Tibial nerve (tissue), 4 donors: ENCODE measurements at regions not wholly inside any gene's neighbourhood (a gene's known extent, or its start where the extent isn't known, plus 50 kb on each side); places are given as distances from the start of the nearest gene placed in this dataset.
"Not testable (repeated sequence)": the region's sequence is repeated elsewhere in the genome, so short reads cannot be mapped to it uniquely, and the experiment has no call there.

Experiments used
- DNase-seq, 2 donors: peaks; one replicate each; pipeline ENCODE4 v3.0.0-alpha.2; 2019; ENCODE audit warnings: low spot score in 2 of 2
- H3K27ac ChIP-seq, 4 donors: fragments of 200-600 bp; sonication (generic) in 3 of 4; one replicate each; pipeline ENCODE4 v1.5.1; 2017 to 2019; ENCODE audit warnings: mild to moderate bottlenecking in 1 of 4
- H3K27me3 ChIP-seq, 2 donors: fragments of 200-600 bp; sonication (generic) in 1 of 2; one replicate each; pipeline versions ENCODE4 v1.5.1 to v1.6.0; 2017 to 2019
- H3K36me3 ChIP-seq, 3 donors: fragments of 200-600 bp; sonication (generic); one replicate each; pipeline ENCODE4 v1.5.1; 2018 to 2019
- H3K4me1 ChIP-seq, 4 donors: fragments of 200-600 bp; sonication (generic) in 3 of 4; one replicate each; pipeline ENCODE4 v1.5.1; 2017 to 2019
- H3K4me3 ChIP-seq, 4 donors: fragments of 200-600 bp; sonication (generic) in 3 of 4; one replicate each; pipeline ENCODE4 v1.5.1; 2017 to 2019; ENCODE audit warnings: mild to moderate bottlenecking in 1 of 4, moderate library complexity in 1 of 4
- H3K9me3 ChIP-seq, 4 donors: fragments of 200-600 bp; sonication (generic) in 3 of 4; one replicate each; pipeline ENCODE4 v1.5.1; 2017 to 2019
- EP300 ChIP-seq, 2 donors: sonication (generic); formaldehyde crosslinking; IDR thresholded peaks; one replicate each; pipeline ENCODE4 v1.6.1; 2017; ENCODE audit warnings: antibody characterized with exemption in 2 of 2, mild to moderate bottlenecking in 1 of 2
- POLR2A ChIP-seq, 2 donors: fragments of 450-650 bp; IDR thresholded peaks; one replicate each; pipeline ENCODE4 v1.6.1; 2017; ENCODE audit warnings: antibody characterized with exemption in 2 of 2, mild to moderate bottlenecking in 2 of 2, moderate library complexity in 2 of 2
- WGBS, 2 donors: methylation state at CpG; one replicate each; pipeline ENCODE4 v1.1.5; 2018; 5-methylcytosine and 5-hydroxymethylcytosine counted together
- TF ChIP-seq, protein P1 (sequence below), 5 experiments: fragments of 200-600 bp in 3 of 5; fragments of 450-650 bp in 2 of 5; sonication (generic) in 3 of 5; IDR thresholded peaks; one replicate each; pipeline ENCODE4 v1.5.1; 2016 to 2019; ENCODE audit warnings: antibody characterized with exemption in 5 of 5, mild to moderate bottlenecking in 3 of 5, moderate library complexity in 2 of 5

DNA sequence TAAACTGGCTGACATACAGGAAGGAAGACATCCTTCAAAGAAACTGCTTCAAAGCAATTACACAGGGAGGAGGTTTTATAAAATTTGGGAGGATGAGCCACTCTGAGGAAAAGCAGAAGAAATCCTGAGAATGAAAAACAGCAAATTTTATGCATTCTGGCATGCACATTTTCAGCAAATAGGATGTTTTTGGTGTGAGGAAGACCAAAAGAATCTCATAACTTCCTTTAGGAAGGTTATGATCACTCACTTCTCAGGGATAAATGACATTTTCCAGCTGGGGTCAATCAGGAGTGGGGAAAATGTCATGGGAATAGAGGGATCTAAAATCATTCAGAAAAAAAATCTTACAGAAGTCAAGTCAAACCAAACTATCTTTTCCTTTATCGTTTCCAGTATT lies 371.7 kb upstream of the CNTN6 start:
- Histone ChIP-seq H3K36me3 (no peaks in the 10 kb centered on the region), H3K27me3 (no peaks in the 10 kb centered on the region), H3K9me3 (peaks cover 0 to 4% (median 0%) of the 10 kb centered on the region in 4 donors), H3K27ac (no peak overlapping the region), H3K4me1 (no peaks in the 10 kb centered on the region), H3K4me3 (no peak overlapping the region)
- DNase-seq = no peak
- TF ChIP-seq, protein P1, sequence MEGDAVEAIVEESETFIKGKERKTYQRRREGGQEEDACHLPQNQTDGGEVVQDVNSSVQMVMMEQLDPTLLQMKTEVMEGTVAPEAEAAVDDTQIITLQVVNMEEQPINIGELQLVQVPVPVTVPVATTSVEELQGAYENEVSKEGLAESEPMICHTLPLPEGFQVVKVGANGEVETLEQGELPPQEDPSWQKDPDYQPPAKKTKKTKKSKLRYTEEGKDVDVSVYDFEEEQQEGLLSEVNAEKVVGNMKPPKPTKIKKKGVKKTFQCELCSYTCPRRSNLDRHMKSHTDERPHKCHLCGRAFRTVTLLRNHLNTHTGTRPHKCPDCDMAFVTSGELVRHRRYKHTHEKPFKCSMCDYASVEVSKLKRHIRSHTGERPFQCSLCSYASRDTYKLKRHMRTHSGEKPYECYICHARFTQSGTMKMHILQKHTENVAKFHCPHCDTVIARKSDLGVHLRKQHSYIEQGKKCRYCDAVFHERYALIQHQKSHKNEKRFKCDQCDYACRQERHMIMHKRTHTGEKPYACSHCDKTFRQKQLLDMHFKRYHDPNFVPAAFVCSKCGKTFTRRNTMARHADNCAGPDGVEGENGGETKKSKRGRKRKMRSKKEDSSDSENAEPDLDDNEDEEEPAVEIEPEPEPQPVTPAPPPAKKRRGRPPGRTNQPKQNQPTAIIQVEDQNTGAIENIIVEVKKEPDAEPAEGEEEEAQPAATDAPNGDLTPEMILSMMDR (IDR thresholded peaks at IDR 0.05) = no peak
- TF ChIP-seq EP300 (IDR thresholded peaks at IDR 0.05) (no peak), POLR2A (IDR thresholded peaks at IDR 0.05) (no peak)
- WGBS, 2 donors = 63 to 66% methylated on average over 1 of the region's 1 CpG

GRCh38 chr3:732326-732928 lies 360.4 kb upstream of the CNTN6 start:
- WGBS, 2 donors = 87 to 88% methylated on average over 3 of the region's 3 CpGs
- TF ChIP-seq, protein P1 (IDR thresholded peaks at IDR 0.05) = no peak
- TF ChIP-seq EP300 (IDR thresholded peaks at IDR 0.05) (no peak), POLR2A (IDR thresholded peaks at IDR 0.05) (no peak)
- no peak for DNase-seq
- no peaks in the 10 kb centered on the region for H3K36me3 ChIP-seq
- no peak overlapping the region for H3K27ac ChIP-seq
- no peak overlapping the region for H3K4me3 ChIP-seq
- H3K27me3 ChIP-seq = no peaks in the 10 kb centered on the region
- H3K9me3 ChIP-seq = no peaks in the 10 kb centered on the region
- no peaks in the 10 kb centered on the region for H3K4me1 ChIP-seq

DNA sequence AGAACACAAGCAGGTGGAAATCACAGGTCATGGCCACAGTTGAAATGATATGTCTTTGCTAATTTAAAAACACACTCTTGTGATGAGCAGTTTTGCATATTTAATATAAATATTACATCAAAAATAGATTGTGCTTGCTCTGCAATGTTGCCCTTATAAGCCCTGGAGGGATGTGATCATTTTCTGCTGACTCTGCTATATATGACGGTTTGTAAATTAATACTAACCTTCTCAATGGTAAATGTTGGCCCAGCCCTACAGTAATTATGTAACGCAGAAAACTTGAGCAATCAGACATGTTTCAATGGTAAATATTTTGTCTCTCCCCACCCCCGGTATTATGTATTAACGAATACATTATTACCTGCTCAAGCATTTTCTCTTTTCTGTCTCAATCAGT lies 359.5 kb upstream of the CNTN6 start:
- Histone ChIP-seq H3K27me3 (no peaks in the 10 kb centered on the region), H3K4me3 (no peak overlapping the region), H3K4me1 (no peaks in the 10 kb centered on the region), H3K36me3 (no peaks in the 10 kb centered on the region), H3K27ac (no peak overlapping the region), H3K9me3 (no peaks in the 10 kb centered on the region)
- DNase-seq = no peak
- WGBS, 2 donors = 81 to 83% methylated on average over 4 of the region's 4 CpGs
- TF ChIP-seq, protein P1 (IDR thresholded peaks at IDR 0.05) = no peak
- TF ChIP-seq EP300 (IDR thresholded peaks at IDR 0.05) = no peak
- no peak for TF ChIP-seq POLR2A (IDR thresholded peaks at IDR 0.05)

GRCh38 chr3:757711-758110 lies 335.1 kb upstream of the CNTN6 start:
- Histone ChIP-seq H3K27me3 (no peaks in the 10 kb centered on the region), H3K27ac (no peak overlapping the region), H3K36me3 (no peaks in the 10 kb centered on the region), H3K9me3 (peaks cover 0 to 2% (median 0%) of the 10 kb centered on the region in 4 donors), H3K4me1 (no peaks in the 10 kb centered on the region), H3K4me3 (no peak overlapping the region)
- DNase-seq = no peak
- 83 to 84% methylated on average over 3 of the region's 3 CpGs for WGBS, 2 donors
- no peak for TF ChIP-seq POLR2A (IDR thresholded peaks at IDR 0.05)

GRCh38 chr3:759106-759505 lies 333.7 kb upstream of the CNTN6 start:
- Histone ChIP-seq H3K9me3 (peaks cover 0 to 2% (median 0%) of the 10 kb centered on the region in 4 donors), H3K4me1 (no peaks in the 10 kb centered on the region), H3K27ac (no peak overlapping the region), H3K4me3 (no peak overlapping the region), H3K36me3 (no peaks in the 10 kb centered on the region), H3K27me3 (no peaks in the 10 kb centered on the region)
- TF ChIP-seq, protein P1 (IDR thresholded peaks at IDR 0.05) = no peak
- TF ChIP-seq EP300 (IDR thresholded peaks at IDR 0.05) (no peak), POLR2A (IDR thresholded peaks at IDR 0.05) (no peak)
- DNase-seq = no peak

DNA sequence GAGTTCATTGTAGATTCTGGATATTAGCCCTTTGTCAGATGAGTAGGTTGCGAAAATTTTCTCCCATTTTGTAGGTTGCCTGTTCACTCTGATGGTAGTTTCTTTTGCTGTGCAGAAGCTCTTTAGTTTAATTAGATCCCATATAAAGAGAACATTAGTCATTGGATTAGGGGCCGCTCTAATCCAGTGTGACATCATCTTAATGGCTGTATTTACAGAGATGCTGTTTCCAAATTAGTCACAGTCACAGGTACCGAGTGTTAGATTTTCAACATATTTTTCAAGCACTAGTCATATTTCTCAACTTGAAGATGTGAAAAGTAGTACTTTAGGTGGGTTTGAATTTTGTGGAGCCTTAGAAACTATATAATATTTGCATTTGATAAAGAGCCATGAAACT lies 319.4 kb upstream of the CNTN6 start:
- not testable (repeated sequence) for H3K27ac ChIP-seq, H3K36me3 ChIP-seq, H3K4me3 ChIP-seq, H3K27me3 ChIP-seq, H3K9me3 ChIP-seq, H3K4me1 ChIP-seq, DNase-seq
- 88 to 92% methylated on average over 3 of the region's 3 CpGs for WGBS, 2 donors
